ENCODE measurements at regions not wholly inside any gene's neighbourhood (a gene's known extent, or its start where the extent isn't known, plus 50 kb on each side); places are given as distances from the start of the nearest gene placed in this dataset.

- TF ChIP-seq, protein P1, sequence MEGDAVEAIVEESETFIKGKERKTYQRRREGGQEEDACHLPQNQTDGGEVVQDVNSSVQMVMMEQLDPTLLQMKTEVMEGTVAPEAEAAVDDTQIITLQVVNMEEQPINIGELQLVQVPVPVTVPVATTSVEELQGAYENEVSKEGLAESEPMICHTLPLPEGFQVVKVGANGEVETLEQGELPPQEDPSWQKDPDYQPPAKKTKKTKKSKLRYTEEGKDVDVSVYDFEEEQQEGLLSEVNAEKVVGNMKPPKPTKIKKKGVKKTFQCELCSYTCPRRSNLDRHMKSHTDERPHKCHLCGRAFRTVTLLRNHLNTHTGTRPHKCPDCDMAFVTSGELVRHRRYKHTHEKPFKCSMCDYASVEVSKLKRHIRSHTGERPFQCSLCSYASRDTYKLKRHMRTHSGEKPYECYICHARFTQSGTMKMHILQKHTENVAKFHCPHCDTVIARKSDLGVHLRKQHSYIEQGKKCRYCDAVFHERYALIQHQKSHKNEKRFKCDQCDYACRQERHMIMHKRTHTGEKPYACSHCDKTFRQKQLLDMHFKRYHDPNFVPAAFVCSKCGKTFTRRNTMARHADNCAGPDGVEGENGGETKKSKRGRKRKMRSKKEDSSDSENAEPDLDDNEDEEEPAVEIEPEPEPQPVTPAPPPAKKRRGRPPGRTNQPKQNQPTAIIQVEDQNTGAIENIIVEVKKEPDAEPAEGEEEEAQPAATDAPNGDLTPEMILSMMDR (IDR thresholded peaks at IDR 0.05), result no peak
- TF ChIP-seq POLR2A (IDR thresholded peaks at IDR 0.05), result no peak
- DNase-seq, result no peak
- Histone ChIP-seq H3K27ac (no peak overlapping the region), H3K27me3 (no peaks in the 10 kb centered on the region), H3K4me3 (no peak overlapping the region), H3K9me3 (no peaks in the 10 kb centered on the region), H3K4me1 (no peaks in the 10 kb centered on the region), H3K36me3 (no peaks in the 10 kb centered on the region)
- intact Hi-C loops (cut with DNase I), result no loop called here
- 58 to 63% methylated on average over 2 of the region's 2 CpGs for WGBS, 2 donors
These were observed 290.2 kb upstream of the VCX start for GRCh38 chrX:7552760-7553159.

GRCh38 chrX:7546551-7547080 lies 296.4 kb upstream of the VCX start:
- 88% methylated on average over 15 of the region's 17 CpGs; no CpG with 5 or more reads in 1 of the 2 donors for WGBS, 2 donors
- Histone ChIP-seq H3K27ac (no peak overlapping the region), H3K4me3 (no peak overlapping the region), H3K36me3 (no peaks in the 10 kb centered on the region), H3K27me3 (no peaks in the 10 kb centered on the region), H3K4me1 (no peaks in the 10 kb centered on the region), H3K9me3 (no peaks in the 10 kb centered on the region)
- no peak for DNase-seq
- TF ChIP-seq, protein P1 (IDR thresholded peaks at IDR 0.05), result no peak
- no peak for TF ChIP-seq POLR2A (IDR thresholded peaks at IDR 0.05)
- intact Hi-C loops (cut with DNase I), result no loop called here

DNA sequence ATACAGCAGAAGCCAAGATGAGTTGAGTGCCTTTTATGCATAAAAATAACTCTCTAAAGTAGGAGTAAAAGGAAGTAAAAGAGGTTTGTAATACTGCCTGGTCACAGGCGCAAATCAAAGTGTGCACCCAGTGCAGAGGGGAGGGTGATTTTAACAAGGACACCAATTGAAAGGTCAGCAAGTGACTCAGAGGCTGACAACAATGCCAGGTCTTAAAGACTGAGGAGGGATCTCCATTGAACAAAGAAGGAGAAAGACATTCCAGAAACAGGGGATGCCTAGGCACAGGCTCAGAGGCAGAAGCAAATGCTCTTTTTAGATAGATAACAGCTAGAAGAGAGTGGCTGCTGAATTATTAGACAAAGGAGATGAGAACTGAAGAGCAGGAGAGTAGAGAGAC lies 297.4 kb upstream of the VCX start:
- Histone ChIP-seq H3K4me3 (no peak overlapping the region), H3K27me3 (no peaks in the 10 kb centered on the region), H3K4me1 (no peaks in the 10 kb centered on the region), H3K27ac (no peak overlapping the region), H3K9me3 (no peaks in the 10 kb centered on the region), H3K36me3 (no peaks in the 10 kb centered on the region)
- TF ChIP-seq POLR2A (IDR thresholded peaks at IDR 0.05), result no peak
- TF ChIP-seq, protein P1 (IDR thresholded peaks at IDR 0.05), result no peak
- no peak for DNase-seq
- intact Hi-C loops (cut with DNase I), result no loop called here
- WGBS, 2 donors, result 92% methylated on average over 1 of the region's 1 CpG; no CpG with 5 or more reads in 1 of the 2 donors

- H3K27ac ChIP-seq, result no peak overlapping the region
- no peaks in the 10 kb centered on the region for H3K4me1 ChIP-seq
- no peaks in the 10 kb centered on the region for H3K27me3 ChIP-seq
- 72 to 73% methylated on average over 3 to 6 of the region's 6 CpGs for WGBS, 2 donors
- H3K36me3 ChIP-seq, result no peaks in the 10 kb centered on the region
- intact Hi-C loops (cut with DNase I), result no loop called here
- DNase-seq, result no peak
- H3K9me3 ChIP-seq, result no peaks in the 10 kb centered on the region
- no peak overlapping the region for H3K4me3 ChIP-seq
- TF ChIP-seq, protein P1 (IDR thresholded peaks at IDR 0.05), result no peak
- TF ChIP-seq POLR2A (IDR thresholded peaks at IDR 0.05), result no peak
These were observed 300.2 kb upstream of the VCX start for GRCh38 chrX:7542587-7543380.

DNA sequence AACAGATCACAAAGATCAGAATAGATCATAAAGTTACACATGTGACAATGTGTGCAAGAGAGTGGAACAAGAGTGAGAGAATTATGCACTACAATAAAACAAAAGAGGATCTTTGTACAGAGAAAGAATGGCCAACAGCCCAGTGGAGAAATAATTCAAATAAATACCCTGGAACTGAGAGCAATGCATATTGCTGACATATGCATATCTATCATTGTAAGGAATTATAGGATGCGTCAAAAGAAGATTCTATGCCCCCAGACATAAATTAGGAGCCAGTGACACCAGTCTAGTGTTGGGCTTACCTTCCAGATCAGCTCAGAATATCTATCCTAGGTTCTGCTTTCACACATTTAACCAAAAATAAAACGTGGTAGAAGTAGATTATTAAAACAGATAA lies 320.1 kb upstream of the VCX start:
- WGBS, 2 donors, result 50 to 61% methylated on average over 2 of the region's 2 CpGs
- TF ChIP-seq, protein P1 (IDR thresholded peaks at IDR 0.05), result no peak
- H3K27ac ChIP-seq, result no peak overlapping the region
- no peaks in the 10 kb centered on the region for H3K27me3 ChIP-seq
- H3K4me3 ChIP-seq, result no peak overlapping the region
- intact Hi-C loops (cut with DNase I), result no loop called here
- H3K4me1 ChIP-seq, result no peaks in the 10 kb centered on the region
- no peak for DNase-seq
- no peaks in the 10 kb centered on the region for H3K9me3 ChIP-seq
- H3K36me3 ChIP-seq, result no peaks in the 10 kb centered on the region

Measured in esophagus squamous epithelium (tissue), 5 donors.